SK-N-SH (cell line): ENCODE measurements at regions not wholly inside any gene's neighbourhood (a gene's known extent, or its start where the extent isn't known, plus 50 kb on each side); places are given as distances from the start of the nearest gene placed in this dataset.
"Not testable (repeated sequence)": the region's sequence is repeated elsewhere in the genome, so short reads cannot be mapped to it uniquely, and the experiment has no call there.

Experiments
- CTCF ChIA-PET: fragments of 300-600, 350-600 bp; formaldehyde crosslinking; extraction: SDS; loops from one replicate; lab custom pipeline; 2021; lab: Yijun Ruan, JAX
- POLR2A ChIA-PET: fragments of 350-600 bp; sonication (Branson Sonifier 250); formaldehyde crosslinking; extraction: SDS; loops from one replicate; lab custom pipeline; 2020; ENCODE audit warnings: antibody characterized with exemption, inconsistent platforms; lab: Yijun Ruan, JAX
- DNase-seq: peaks from one replicate; pipeline ENCODE4 v3.0.0; 2012
- H2AFZ ChIP-seq: fragments of 200-600 bp; sonication (generic); 2 replicates; pipeline ENCODE4 v1.8.1; 2016; ENCODE audit warnings: antibody characterized with exemption, mild to moderate bottlenecking, low read depth
- H3F3A ChIP-seq: fragments of 200-600 bp; sonication (generic); replicated peaks from 2 replicates; pipeline ENCODE3; 2016; ENCODE audit warnings: antibody characterized with exemption, mild to moderate bottlenecking; ENCODE audit not compliant: insufficient read depth
- H3K27ac ChIP-seq, 2 experiments: fragments of 200-500 bp in 1 of 2; fragments of 200-600 bp in 1 of 2; sonication (Bioruptor generic) in 1 of 2; sonication (generic), shearing (Covaris generic) in 1 of 2; 2 replicates each; pipeline versions ENCODE4 v1.5.1 to v1.6.1; 2014 to 2016; ENCODE audit warnings: low read depth in 2 of 2, inconsistent platforms in 1 of 2, low read length in 1 of 2, mild to moderate bottlenecking in 1 of 2, mixed read lengths in 1 of 2
- H3K27me3 ChIP-seq: fragments of 200-600 bp; sonication (generic), shearing (Covaris generic); 2 replicates; pipeline ENCODE4 v1.6.1; 2016; ENCODE audit warnings: mixed run types; ENCODE audit not compliant: insufficient read depth
- H3K36me3 ChIP-seq, 2 experiments: fragments of 200-500 bp in 1 of 2; fragments of 200-600 bp in 1 of 2; sonication (Bioruptor generic) in 1 of 2; sonication (generic) in 1 of 2; replicated peaks in 1 of 2; 2 replicates each; pipeline versions ENCODE3 to v1.5.1; 2014 to 2016; ENCODE audit warnings: low read length in 1 of 2, mild to moderate bottlenecking in 1 of 2; ENCODE audit not compliant: insufficient read depth in 2 of 2, control insufficient read depth in 1 of 2
- H3K4me1 ChIP-seq, 2 experiments: fragments of 200-500 bp in 1 of 2; fragments of 200-600 bp in 1 of 2; sonication (Bioruptor generic) in 1 of 2; sonication (generic), shearing (Covaris generic) in 1 of 2; 2 replicates each; pipeline versions ENCODE4 v1.5.1 to v1.6.1; 2014 to 2016; ENCODE audit warnings: low read depth in 1 of 2, low read length in 1 of 2, mixed run types in 1 of 2; ENCODE audit not compliant: insufficient read depth in 2 of 2, control insufficient read depth in 1 of 2
- H3K4me2 ChIP-seq: fragments of 200-600 bp; sonication (generic), shearing (Covaris generic); 2 replicates; pipeline ENCODE4 v1.6.1; 2017; ENCODE audit warnings: mixed run types
- H3K4me3 ChIP-seq, 2 experiments: fragments of 200-500 bp in 1 of 2; fragments of 200-600 bp in 1 of 2; sonication (Bioruptor generic) in 1 of 2; sonication (generic), shearing (Covaris generic) in 1 of 2; 2 replicates each; pipeline versions ENCODE4 v1.5.1 to v1.8.1; 2014 to 2016; ENCODE audit warnings: low read depth in 2 of 2, inconsistent platforms in 1 of 2, low read length in 1 of 2, mild to moderate bottlenecking in 1 of 2, mixed read lengths in 1 of 2, moderate library complexity in 1 of 2
- H3K79me2 ChIP-seq: fragments of 200-600 bp; sonication (generic); 2 replicates; pipeline ENCODE4 v1.8.1; 2017; ENCODE audit warnings: mild to moderate bottlenecking; ENCODE audit not compliant: insufficient read depth
- H3K9ac ChIP-seq: fragments of 200-600 bp; sonication (generic); 2 replicates; pipeline ENCODE4 v1.6.1; 2017; ENCODE audit warnings: mixed run types
- H3K9me2 ChIP-seq: fragments of 200-600 bp; sonication (generic); 2 replicates; pipeline ENCODE4 v1.6.1; 2017; ENCODE audit warnings: mixed run types
- H3K9me3 ChIP-seq: fragments of 200-600 bp; sonication (generic); 2 replicates; pipeline ENCODE4 v1.6.1; 2017; ENCODE audit warnings: mixed run types, mild to moderate bottlenecking, moderate library complexity
- H4K20me1 ChIP-seq: fragments of 200-600 bp; sonication (generic); 2 replicates; pipeline ENCODE4 v1.6.1; 2017; ENCODE audit warnings: mild to moderate bottlenecking, mixed run types; ENCODE audit not compliant: insufficient read depth
- EP300 ChIP-seq, 2 experiments: IDR thresholded peaks; 2 replicates each; pipeline versions ENCODE4 v1.4.0 to v1.6.1; 2012; ENCODE audit warnings: borderline replicate concordance in 1 of 2, low read depth in 1 of 2, low read length in 1 of 2
- EZH2phosphoT487 ChIP-seq: fragments of 200-600 bp; sonication (generic); IDR thresholded peaks from 2 replicates; pipeline ENCODE4 v1.6.1; 2017; ENCODE audit warnings: low read depth, mixed run types, mild to moderate bottlenecking, antibody characterized with exemption, moderate library complexity, borderline replicate concordance
- GABPA ChIP-seq: IDR thresholded peaks from 2 replicates; pipeline ENCODE4 v1.4.0; 2012; ENCODE audit warnings: low read depth, mild to moderate bottlenecking
- JUND ChIP-seq: IDR thresholded peaks from 2 replicates; pipeline ENCODE4 v1.4.0; 2012
- MAX ChIP-seq: IDR thresholded peaks from 2 replicates; pipeline ENCODE4 v1.4.0; 2012; ENCODE audit warnings: low read depth
- NRF1 ChIP-seq: IDR thresholded peaks from 2 replicates; pipeline ENCODE4 v1.6.1; 2012; ENCODE audit warnings: low read depth, mild to moderate bottlenecking, low read length
- RAD21 ChIP-seq: IDR thresholded peaks from 2 replicates; pipeline ENCODE4 v1.6.1; 2012; ENCODE audit warnings: mild to moderate bottlenecking, low read length
- REST ChIP-seq: IDR thresholded peaks from 2 replicates; pipeline ENCODE4 v1.6.1; 2012; ENCODE audit warnings: mild to moderate bottlenecking, low read depth, low read length, moderate library complexity
- WGBS: methylation state at CpG from one replicate; pipeline ENCODE4 v1.1.6; 2017; ENCODE audit warnings: low lambda C conversion rate; 5-methylcytosine and 5-hydroxymethylcytosine counted together

GRCh38 chr11:48902153-48902450 lies 81.6 kb downstream of the TRIM51G start:
- H2AFZ ChIP-seq, POLR2A ChIA-PET: not testable (repeated sequence)

GRCh38 chr11:48901381-48902152 lies 82.1 kb downstream of the TRIM51G start:
- H3K4me1 ChIP-seq, H2AFZ ChIP-seq, POLR2A ChIA-PET, H3K79me2 ChIP-seq, H3K9ac ChIP-seq, H3K4me2 ChIP-seq, H3K9me2 ChIP-seq, H3K27me3 ChIP-seq, H4K20me1 ChIP-seq, H3K36me3 ChIP-seq, DNase-seq, H3K27ac ChIP-seq, H3K9me3 ChIP-seq, H3K4me3 ChIP-seq, CTCF ChIA-PET, H3F3A ChIP-seq: not testable (repeated sequence)
- 8% methylated on average over 21 of the region's 30 CpGs for WGBS

More at GRCh38 chr11:48902153-48902450, 81.6 kb downstream of the TRIM51G start:
- H3K4me1 ChIP-seq, H3K4me3 ChIP-seq, H3K9ac ChIP-seq, H3K27me3 ChIP-seq, H3K36me3 ChIP-seq, H3K9me2 ChIP-seq, H3K4me2 ChIP-seq, H4K20me1 ChIP-seq, H3K9me3 ChIP-seq, CTCF ChIA-PET, H3K27ac ChIP-seq, H3F3A ChIP-seq, DNase-seq, H3K79me2 ChIP-seq: not testable (repeated sequence)
- WGBS, result 13% methylated on average over 6 of the region's 6 CpGs

DNA sequence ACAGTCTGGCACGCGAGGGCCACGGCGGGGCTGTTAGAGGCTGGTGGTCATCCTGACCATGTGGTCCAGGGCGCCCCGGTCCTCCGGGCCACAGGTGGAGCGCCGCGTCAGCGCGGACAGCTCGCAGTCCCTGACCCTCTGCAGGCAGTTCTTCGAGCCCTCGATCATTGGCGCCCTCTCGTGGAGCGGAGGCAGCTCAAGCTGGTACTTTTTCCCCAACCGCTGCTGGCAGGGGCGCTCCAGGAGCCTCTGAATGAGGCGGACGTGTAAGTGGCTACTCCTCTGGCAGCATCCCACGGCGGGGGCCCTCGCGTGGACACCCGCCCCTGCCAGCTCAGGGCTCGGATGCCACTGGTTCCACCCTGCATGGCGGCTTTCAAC lies 82.9 kb downstream of the TRIM51G start:
- H3K9me3 ChIP-seq, H3K79me2 ChIP-seq, H3K4me3 ChIP-seq, H3F3A ChIP-seq, H3K4me1 ChIP-seq, POLR2A ChIA-PET, DNase-seq, H3K36me3 ChIP-seq, H3K27me3 ChIP-seq, CTCF ChIA-PET, H4K20me1 ChIP-seq, H3K9ac ChIP-seq, H3K9me2 ChIP-seq, H3K27ac ChIP-seq, H3K4me2 ChIP-seq, H2AFZ ChIP-seq: not testable (repeated sequence)
- 31% methylated on average over 7 of the region's 29 CpGs for WGBS

DNA sequence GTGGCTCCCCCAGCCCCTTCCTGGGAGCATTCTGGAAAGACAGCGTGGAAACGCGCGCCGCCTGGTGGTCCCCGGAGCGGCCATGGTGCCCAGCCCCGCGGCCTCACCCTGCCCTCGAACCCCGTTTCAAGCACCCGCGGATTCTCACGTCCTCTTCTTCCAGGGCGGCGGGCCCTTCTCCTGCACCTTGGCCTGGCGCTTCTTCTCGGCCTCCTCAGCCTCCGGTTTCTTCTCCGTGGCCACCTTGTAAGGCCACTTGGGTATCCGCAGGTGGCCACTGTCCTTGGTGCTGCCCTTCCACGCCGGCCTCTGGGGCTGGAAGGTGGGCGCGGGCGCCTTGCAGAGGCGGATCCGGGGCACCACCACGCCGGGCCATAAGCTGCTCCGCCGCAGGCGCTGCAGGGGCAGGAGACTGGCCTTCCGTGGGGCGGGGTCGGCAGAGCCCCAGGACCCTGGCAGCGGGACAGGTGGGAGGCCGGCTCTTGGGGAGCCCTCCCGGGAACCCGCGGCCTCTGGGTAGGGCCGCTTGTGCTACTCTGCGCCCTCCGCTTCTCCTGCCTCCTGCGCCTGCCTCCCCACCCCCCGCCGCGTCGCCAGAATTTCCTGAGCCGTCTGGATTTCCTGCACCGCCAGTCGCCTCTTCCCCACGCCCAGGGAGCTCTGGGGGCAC lies 83.4 kb downstream of the TRIM51G start:
- Histone ChIP-seq H4K20me1 (no peaks in the 10 kb centered on the region), H3K9ac (no peak overlapping the region), H3F3A (no peaks in the 10 kb centered on the region), H3K36me3 (no peaks in the 10 kb centered on the region), H3K27me3 (no peaks in the 10 kb centered on the region), H3K4me3 (no peak overlapping the region), H3K27ac (no peak overlapping the region), H2AFZ (no peak overlapping the region), H3K79me2 (no peaks in the 10 kb centered on the region), H3K9me2 (no peaks in the 10 kb centered on the region), H3K9me3 (no peaks in the 10 kb centered on the region), H3K4me2 (no peak overlapping the region), H3K4me1 (no peaks in the 10 kb centered on the region)
- CTCF ChIA-PET, result no interaction called here
- TF ChIP-seq RAD21 (no peak), REST (peak; percentile 68; the same call in 1 of the 2 replicates), MAX (no peak), EZH2phosphoT487 (no peak), EP300 (IDR thresholded peaks at IDR 0.05; ENCODE audit: borderline replicate concordance in 1 of 2, low read depth in 1 of 2, low read length in 1 of 2) (no peak), GABPA (no peak), JUND (no peak), NRF1 (no peak)
- DNase-seq, result no peak
- POLR2A ChIA-PET, result no interaction called here
- 32% methylated on average over 32 of the region's 53 CpGs for WGBS
